Astrocyte (in vitro differentiated cells and primary cell): ENCODE measurements at regions not wholly inside any gene's neighbourhood (a gene's known extent, or its start where the extent isn't known, plus 50 kb on each side); places are given as distances from the start of the nearest gene placed in this dataset.

Experiments
- DNase-seq: peaks from one replicate; pipeline ENCODE4 v3.0.0-alpha.2; 2010; ENCODE audit warnings: low read depth
- FAIRE-seq: peaks from 2 replicates; lab custom pipeline; 2011; peaks lifted over from hg19 to GRCh38; lab: Jason Lieb, UNC
- H2AFZ ChIP-seq: 2 replicates; pipeline ENCODE4 v1.6.0; 2012; ENCODE audit warnings: low read depth, low read length, inconsistent platforms
- H3K27ac ChIP-seq: 2 replicates; pipeline ENCODE4 v1.5.1; 2011; ENCODE audit warnings: low read depth, low read length, inconsistent platforms
- H3K27me3 ChIP-seq: 2 replicates; pipeline ENCODE4 v1.6.0; 2011; ENCODE audit warnings: low read length, inconsistent platforms; ENCODE audit not compliant: insufficient read depth
- H3K36me3 ChIP-seq: 2 replicates; pipeline ENCODE4 v1.5.1; 2011; ENCODE audit warnings: low read length, inconsistent platforms; ENCODE audit not compliant: insufficient read depth
- H3K4me1 ChIP-seq: 2 replicates; pipeline ENCODE4 v1.5.1; 2011; ENCODE audit warnings: low read length, inconsistent platforms; ENCODE audit not compliant: insufficient read depth
- H3K4me2 ChIP-seq: 2 replicates; pipeline ENCODE4 v1.6.0; 2012; ENCODE audit warnings: low read length, inconsistent platforms
- H3K4me3 ChIP-seq: 2 replicates; pipeline ENCODE4 v1.5.1; 2011; ENCODE audit warnings: low read depth, mild to moderate bottlenecking, low read length, inconsistent platforms; ENCODE audit not compliant: insufficient read depth
- H3K79me2 ChIP-seq: 2 replicates; pipeline ENCODE4 v1.6.0; 2012; ENCODE audit warnings: mild to moderate bottlenecking, low read length, inconsistent platforms; ENCODE audit not compliant: insufficient read depth
- H3K9ac ChIP-seq: 2 replicates; pipeline ENCODE4 v1.6.0; 2012; ENCODE audit warnings: mild to moderate bottlenecking, low read length, inconsistent platforms
- H3K9me3 ChIP-seq: 2 replicates; pipeline ENCODE4 v1.5.1; 2012; ENCODE audit warnings: low read depth, mild to moderate bottlenecking, low read length, inconsistent platforms; ENCODE audit not compliant: insufficient read depth
- H4K20me1 ChIP-seq: 2 replicates; pipeline ENCODE4 v1.6.0; 2012; ENCODE audit warnings: low read length, inconsistent platforms; ENCODE audit not compliant: insufficient read depth
- H3K27ac Mint-ChIP-seq: one replicate; pipeline ENCODE4 v1.8.0; 2021; ENCODE audit warnings: mild to moderate bottlenecking, mixed read lengths; ENCODE audit not compliant: unreplicated experiment
- H3K27me3 Mint-ChIP-seq: one replicate; pipeline ENCODE4 v1.8.0; 2021; ENCODE audit warnings: low read depth, mixed read lengths; ENCODE audit not compliant: unreplicated experiment
- H3K36me3 Mint-ChIP-seq: one replicate; pipeline ENCODE4 v1.8.0; 2021; ENCODE audit warnings: low read depth, mixed read lengths; ENCODE audit not compliant: unreplicated experiment
- H3K4me1 Mint-ChIP-seq: one replicate; pipeline ENCODE4 v1.8.0; 2021; ENCODE audit warnings: low read depth, mixed read lengths; ENCODE audit not compliant: unreplicated experiment
- H3K4me3 Mint-ChIP-seq: one replicate; pipeline ENCODE4 v1.8.0; 2021; ENCODE audit warnings: mild to moderate bottlenecking, moderate library complexity, mixed read lengths; ENCODE audit not compliant: unreplicated experiment
- H3K9me3 Mint-ChIP-seq: one replicate; pipeline ENCODE4 v1.8.0; 2021; ENCODE audit warnings: mild to moderate bottlenecking, mixed read lengths; ENCODE audit not compliant: unreplicated experiment
- EZH2 ChIP-seq: IDR thresholded peaks from 2 replicates; pipeline ENCODE4 v1.6.1; 2012; ENCODE audit warnings: mild to moderate bottlenecking, low read length, inconsistent platforms; ENCODE audit not compliant: insufficient read depth
- TF ChIP-seq, protein P1 (sequence below): IDR thresholded peaks from 2 replicates; pipeline ENCODE4 v1.5.1; 2011; ENCODE audit warnings: low read depth, mild to moderate bottlenecking, inconsistent platforms, low read length, moderate library complexity; ENCODE audit not compliant: insufficient read depth

DNA sequence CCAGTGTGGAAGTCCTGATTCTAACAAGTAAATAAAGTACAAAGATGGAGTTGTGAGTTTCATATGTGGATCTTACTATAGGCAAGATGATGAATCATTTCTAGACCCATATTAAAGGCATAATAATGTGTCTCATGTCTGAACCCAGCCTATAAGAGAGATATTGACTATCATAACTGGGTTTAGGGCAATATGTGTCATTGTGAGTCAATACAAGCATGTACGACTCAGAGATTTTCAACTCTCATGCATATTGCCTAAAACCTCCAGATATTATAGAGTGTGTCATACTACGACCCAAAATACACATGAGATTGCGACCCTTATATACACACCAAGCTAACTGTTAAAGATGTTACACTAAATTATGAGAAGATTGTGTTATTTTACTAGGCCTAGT, 1003.9 kb upstream of the TSPY4 start:
- Histone ChIP-seq H3K9me3 (no peaks in the 10 kb centered on the region), H3K36me3 (no peaks in the 10 kb centered on the region), H2AFZ (no peak overlapping the region), H3K27me3 (no peaks in the 10 kb centered on the region), H3K4me2 (no peak overlapping the region), H3K9ac (no peak overlapping the region), H4K20me1 (no peaks in the 10 kb centered on the region), H3K27ac (no peak overlapping the region), H3K4me1 (no peaks in the 10 kb centered on the region), H3K4me3 (no peak overlapping the region), H3K79me2 (no peaks in the 10 kb centered on the region)
- FAIRE-seq (no peak), DNase-seq (no peak)
- H3K9me3 Mint-ChIP-seq, result peaks cover 4% of the 10 kb centered on the region
- H3K4me3 Mint-ChIP-seq, result no peak overlapping the region
- H3K27ac Mint-ChIP-seq, result no peak overlapping the region
- no peaks in the 10 kb centered on the region for H3K36me3 Mint-ChIP-seq
- TF ChIP-seq EZH2, result no peak
- TF ChIP-seq, protein P1, sequence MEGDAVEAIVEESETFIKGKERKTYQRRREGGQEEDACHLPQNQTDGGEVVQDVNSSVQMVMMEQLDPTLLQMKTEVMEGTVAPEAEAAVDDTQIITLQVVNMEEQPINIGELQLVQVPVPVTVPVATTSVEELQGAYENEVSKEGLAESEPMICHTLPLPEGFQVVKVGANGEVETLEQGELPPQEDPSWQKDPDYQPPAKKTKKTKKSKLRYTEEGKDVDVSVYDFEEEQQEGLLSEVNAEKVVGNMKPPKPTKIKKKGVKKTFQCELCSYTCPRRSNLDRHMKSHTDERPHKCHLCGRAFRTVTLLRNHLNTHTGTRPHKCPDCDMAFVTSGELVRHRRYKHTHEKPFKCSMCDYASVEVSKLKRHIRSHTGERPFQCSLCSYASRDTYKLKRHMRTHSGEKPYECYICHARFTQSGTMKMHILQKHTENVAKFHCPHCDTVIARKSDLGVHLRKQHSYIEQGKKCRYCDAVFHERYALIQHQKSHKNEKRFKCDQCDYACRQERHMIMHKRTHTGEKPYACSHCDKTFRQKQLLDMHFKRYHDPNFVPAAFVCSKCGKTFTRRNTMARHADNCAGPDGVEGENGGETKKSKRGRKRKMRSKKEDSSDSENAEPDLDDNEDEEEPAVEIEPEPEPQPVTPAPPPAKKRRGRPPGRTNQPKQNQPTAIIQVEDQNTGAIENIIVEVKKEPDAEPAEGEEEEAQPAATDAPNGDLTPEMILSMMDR, result no peak
- H3K27me3 Mint-ChIP-seq, result no peaks in the 10 kb centered on the region
- no peaks in the 10 kb centered on the region for H3K4me1 Mint-ChIP-seq

DNA sequence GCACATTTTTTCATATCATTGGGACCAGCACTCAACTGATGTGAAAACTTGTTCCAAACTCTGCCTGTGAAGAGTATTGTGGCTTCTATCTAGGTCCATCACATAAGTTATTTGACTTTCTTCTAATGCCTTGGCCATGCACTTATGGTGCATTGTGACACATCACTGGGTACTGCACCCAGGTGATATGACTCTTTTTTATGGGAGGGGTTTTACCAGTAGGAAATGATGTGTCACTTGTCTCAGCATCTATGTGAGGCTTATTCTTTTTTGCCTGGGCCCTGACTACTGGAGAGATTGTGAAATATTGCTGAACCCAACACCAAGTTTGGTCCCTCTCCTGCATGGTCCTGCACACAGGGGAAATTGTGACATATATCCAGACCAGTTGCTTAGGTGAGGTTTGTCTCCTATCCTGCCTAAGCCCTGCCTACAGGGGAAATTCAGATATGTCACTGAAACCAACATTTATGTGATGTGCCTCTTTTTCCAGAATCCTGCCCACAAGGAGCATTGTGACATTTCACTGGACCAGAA, 1001.9 kb upstream of the TSPY4 start:
- Histone ChIP-seq H3K4me3 (no peak overlapping the region), H3K36me3 (no peaks in the 10 kb centered on the region), H2AFZ (no peak overlapping the region), H3K4me2 (no peak overlapping the region), H3K9ac (no peak overlapping the region), H4K20me1 (no peaks in the 10 kb centered on the region), H3K27ac (no peak overlapping the region), H3K79me2 (no peaks in the 10 kb centered on the region), H3K9me3 (no peaks in the 10 kb centered on the region), H3K27me3 (no peaks in the 10 kb centered on the region), H3K4me1 (no peaks in the 10 kb centered on the region)
- H3K4me3 Mint-ChIP-seq, result no peak overlapping the region
- DNase-seq (no peak), FAIRE-seq (no peak)
- no peaks in the 10 kb centered on the region for H3K36me3 Mint-ChIP-seq
- no peak overlapping the region for H3K27ac Mint-ChIP-seq
- H3K27me3 Mint-ChIP-seq, result no peaks in the 10 kb centered on the region
- no peak for TF ChIP-seq EZH2
- TF ChIP-seq, protein P1, result no peak
- no peaks in the 10 kb centered on the region for H3K4me1 Mint-ChIP-seq
- peaks cover 4% of the 10 kb centered on the region for H3K9me3 Mint-ChIP-seq

DNA sequence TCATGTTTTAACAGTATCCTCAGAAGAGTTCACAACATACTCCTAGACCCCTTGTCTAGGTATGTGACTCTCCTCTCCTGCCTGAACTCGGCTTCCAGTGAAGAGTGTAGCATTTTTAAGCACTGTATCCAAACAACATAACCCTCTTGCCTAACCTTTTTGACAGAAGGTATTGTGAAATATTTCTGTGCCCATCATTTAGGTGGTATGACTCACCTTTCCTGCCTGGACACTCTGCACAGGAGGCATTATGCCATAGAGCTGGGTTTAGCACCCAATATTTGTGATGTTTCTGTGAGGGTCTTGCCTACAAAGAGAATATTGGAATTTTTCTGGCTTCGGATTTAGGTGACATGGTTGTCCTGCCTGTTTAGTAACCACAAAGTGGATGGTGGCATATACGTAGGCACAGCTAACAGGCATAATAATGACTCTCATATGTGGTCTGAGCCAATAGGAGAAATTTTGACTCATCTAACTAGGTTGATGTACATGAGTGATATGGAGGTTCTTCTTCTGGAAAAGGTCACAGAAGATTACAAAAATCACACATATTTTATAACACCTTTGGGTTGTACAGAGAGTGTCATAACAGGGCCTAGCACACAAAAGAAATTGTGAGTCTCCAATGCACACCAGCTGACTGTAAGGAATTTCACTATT, 1001.0 kb upstream of the TSPY4 start:
- Histone ChIP-seq H4K20me1 (no peaks in the 10 kb centered on the region), H3K4me3 (no peak overlapping the region), H3K79me2 (no peaks in the 10 kb centered on the region), H3K9ac (no peak overlapping the region), H2AFZ (no peak overlapping the region), H3K4me2 (no peak overlapping the region), H3K36me3 (no peaks in the 10 kb centered on the region), H3K27ac (no peak overlapping the region), H3K9me3 (no peaks in the 10 kb centered on the region), H3K27me3 (no peaks in the 10 kb centered on the region), H3K4me1 (no peaks in the 10 kb centered on the region)
- H3K4me1 Mint-ChIP-seq, result no peaks in the 10 kb centered on the region
- H3K27ac Mint-ChIP-seq, result no peak overlapping the region
- no peak for FAIRE-seq
- no peak overlapping the region for H3K4me3 Mint-ChIP-seq
- no peaks in the 10 kb centered on the region for H3K36me3 Mint-ChIP-seq
- DNase-seq, result no peak
- H3K9me3 Mint-ChIP-seq, result peaks cover 4% of the 10 kb centered on the region
- TF ChIP-seq, protein P1, result no peak
- TF ChIP-seq EZH2, result no peak
- no peaks in the 10 kb centered on the region for H3K27me3 Mint-ChIP-seq
